SK-N-SH treated with all-trans-retinoic acid at 6 μM for 48 hours (cell line): ENCODE measurements at regions not wholly inside any gene's neighbourhood (a gene's known extent, or its start where the extent isn't known, plus 50 kb on each side); places are given as distances from the start of the nearest gene placed in this dataset.

Experiments used
- ATAC-seq: fragments of 200-7000 bp; cut with Tn5 transposase; 3 replicates; pipeline ENCODE4 v1.9.1; 2020; ENCODE audit warnings: mild to moderate bottlenecking, moderate library complexity
- ARNTL ChIP-seq: fragments of 450-650 bp; formaldehyde crosslinking; IDR thresholded peaks from 2 replicates; pipeline ENCODE4 v1.5.0; 2020; ENCODE audit warnings: low read depth, mild to moderate bottlenecking, moderate library complexity, borderline replicate concordance
- BACH2 ChIP-seq: fragments of 250-450 bp; sonication (Bioruptor Pico); IDR thresholded peaks from 2 replicates; pipeline ENCODE4 v1.9.0; 2021; ENCODE audit warnings: mild to moderate bottlenecking, borderline replicate concordance
- CSDC2 ChIP-seq: fragments of 250-450 bp; sonication (Bioruptor Pico); IDR thresholded peaks from 2 replicates; pipeline ENCODE4 v1.5.0; 2020; ENCODE audit warnings: mild to moderate bottlenecking, moderate library complexity
- ESRRG ChIP-seq: fragments of 250-450 bp; sonication (Bioruptor Pico); IDR thresholded peaks from 2 replicates; pipeline ENCODE4 v1.6.1; 2021; ENCODE audit warnings: mild to moderate bottlenecking
- GLIS3 ChIP-seq: fragments of 250-450 bp; sonication (Bioruptor Pico); IDR thresholded peaks from 2 replicates; pipeline ENCODE4 v1.5.0; 2020; ENCODE audit warnings: mild to moderate bottlenecking, moderate library complexity
- ISL1 ChIP-seq: fragments of 250-450 bp; sonication (Bioruptor Pico); IDR thresholded peaks from 2 replicates; pipeline ENCODE4 v2.1.2; 2022; ENCODE audit warnings: mild to moderate bottlenecking, moderate library complexity
- OSR1 ChIP-seq: fragments of 250-450 bp; sonication (Bioruptor Pico); IDR thresholded peaks from 2 replicates; pipeline ENCODE4 v1.8.0; 2022; ENCODE audit warnings: moderate library complexity, mild to moderate bottlenecking, inconsistent platforms
- PPARA ChIP-seq: fragments of 250-450 bp; sonication (Bioruptor Pico); IDR thresholded peaks from 2 replicates; pipeline ENCODE4 v1.5.0; 2020; ENCODE audit warnings: mild to moderate bottlenecking, borderline replicate concordance
- SNAI2 ChIP-seq: fragments of 250-450 bp; sonication (Bioruptor Pico); IDR thresholded peaks from 2 replicates; pipeline ENCODE4 v1.5.0; 2020; ENCODE audit warnings: mild to moderate bottlenecking, moderate library complexity
- TCF4 ChIP-seq: fragments of 250-450 bp; sonication (Bioruptor Pico); IDR thresholded peaks from 2 replicates; pipeline ENCODE4 v1.8.0; 2021; ENCODE audit warnings: mild to moderate bottlenecking, moderate library complexity, borderline replicate concordance
- TOX ChIP-seq: fragments of 250-450 bp; sonication (Bioruptor Pico); IDR thresholded peaks from 2 replicates; pipeline ENCODE4 v1.8.0; 2021; ENCODE audit warnings: mild to moderate bottlenecking, moderate library complexity, borderline replicate concordance
- ZFP3 ChIP-seq: fragments of 250-450 bp; sonication (Bioruptor Pico); IDR thresholded peaks from 2 replicates; pipeline ENCODE4 v1.5.0; 2020; ENCODE audit warnings: mild to moderate bottlenecking, moderate library complexity
- ZFP30 ChIP-seq: fragments of 450-650 bp; formaldehyde crosslinking; IDR thresholded peaks from 2 replicates; pipeline ENCODE4 v1.5.0; 2022; ENCODE audit warnings: mild to moderate bottlenecking, moderate library complexity
- ZNF8 ChIP-seq: fragments of 450-650 bp; formaldehyde crosslinking; IDR thresholded peaks from 2 replicates; pipeline ENCODE4 v1.5.0; 2020; ENCODE audit warnings: mild to moderate bottlenecking, moderate library complexity
- TF ChIP-seq, protein P1 (sequence below): fragments of 250-450 bp; sonication (Bioruptor Pico); IDR thresholded peaks from 2 replicates; pipeline ENCODE4 v1.5.1; 2021; ENCODE audit warnings: mild to moderate bottlenecking, moderate library complexity
- TF ChIP-seq, protein P2 (sequence below): fragments of 250-450 bp; sonication (Bioruptor Pico); IDR thresholded peaks from 2 replicates; pipeline ENCODE4 v1.5.0; 2020; ENCODE audit warnings: mild to moderate bottlenecking, moderate library complexity
- TF ChIP-seq, protein P3 (sequence below): fragments of 250-450 bp; sonication (Bioruptor Pico); IDR thresholded peaks from 2 replicates; pipeline ENCODE4 v1.8.0; 2020; ENCODE audit warnings: mild to moderate bottlenecking, moderate library complexity, borderline replicate concordance
- TF ChIP-seq, protein P4 (sequence below): fragments of 250-450 bp; sonication (Bioruptor Pico); IDR thresholded peaks from 2 replicates; pipeline ENCODE4 v1.5.1; 2020; ENCODE audit warnings: low read depth, mild to moderate bottlenecking, moderate library complexity
- TF ChIP-seq, protein P5 (sequence below): fragments of 250-450 bp; sonication (Bioruptor Pico); IDR thresholded peaks from 2 replicates; pipeline ENCODE4 v1.8.0; 2021; ENCODE audit warnings: low read depth, mild to moderate bottlenecking, moderate library complexity, borderline replicate concordance

DNA sequence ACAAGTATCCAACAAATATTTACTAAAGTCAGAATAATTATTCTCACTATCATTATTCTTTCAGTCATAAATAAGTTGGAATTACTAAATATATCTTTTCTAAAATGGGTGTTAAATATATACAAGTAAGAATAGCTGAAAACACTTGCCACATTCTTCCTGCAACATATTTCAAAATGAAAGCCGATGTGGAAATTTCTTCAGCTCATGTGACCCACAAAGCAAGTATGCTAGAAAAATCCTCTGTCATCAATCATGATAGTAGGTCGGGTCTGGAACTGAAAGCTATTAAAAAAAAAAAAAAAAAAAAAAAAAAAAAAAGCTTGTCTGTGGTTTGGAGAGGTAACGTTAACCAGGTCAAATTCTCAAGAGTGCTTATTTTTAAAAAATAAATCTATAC is 344.7 kb downstream of the NEBL start (continued):
- TF ChIP-seq PPARA: no peak
- no peak for TF ChIP-seq ZFP30
- TF ChIP-seq ESRRG: no peak
- TF ChIP-seq, protein P1, sequence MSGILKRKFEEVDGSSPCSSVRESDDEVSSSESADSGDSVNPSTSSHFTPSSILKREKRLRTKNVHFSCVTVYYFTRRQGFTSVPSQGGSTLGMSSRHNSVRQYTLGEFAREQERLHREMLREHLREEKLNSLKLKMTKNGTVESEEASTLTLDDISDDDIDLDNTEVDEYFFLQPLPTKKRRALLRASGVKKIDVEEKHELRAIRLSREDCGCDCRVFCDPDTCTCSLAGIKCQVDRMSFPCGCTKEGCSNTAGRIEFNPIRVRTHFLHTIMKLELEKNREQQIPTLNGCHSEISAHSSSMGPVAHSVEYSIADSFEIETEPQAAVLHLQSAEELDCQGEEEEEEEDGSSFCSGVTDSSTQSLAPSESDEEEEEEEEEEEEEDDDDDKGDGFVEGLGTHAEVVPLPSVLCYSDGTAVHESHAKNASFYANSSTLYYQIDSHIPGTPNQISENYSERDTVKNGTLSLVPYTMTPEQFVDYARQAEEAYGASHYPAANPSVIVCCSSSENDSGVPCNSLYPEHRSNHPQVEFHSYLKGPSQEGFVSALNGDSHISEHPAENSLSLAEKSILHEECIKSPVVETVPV (CRISPR knock-in tag): no peak

DNA sequence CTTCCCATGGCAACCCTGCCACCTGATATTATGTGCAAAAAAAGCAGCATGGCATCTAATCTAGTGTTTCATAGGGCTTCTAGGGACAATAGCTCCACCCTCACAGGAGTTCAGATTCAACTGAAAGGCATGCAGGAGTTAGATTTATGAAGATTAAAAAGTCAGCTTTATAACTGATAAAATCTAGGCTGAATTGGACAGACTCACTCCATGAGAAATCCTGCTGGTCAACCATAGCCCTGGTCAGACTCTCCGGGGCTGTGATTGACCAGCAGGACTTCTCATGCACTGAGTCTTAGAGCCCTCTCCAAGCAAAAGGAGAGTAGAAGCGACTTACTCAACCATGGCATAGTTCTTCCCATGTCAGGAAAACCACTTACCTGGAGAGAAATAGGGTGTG is 345.4 kb downstream of the NEBL start:
- TF ChIP-seq, protein P2, sequence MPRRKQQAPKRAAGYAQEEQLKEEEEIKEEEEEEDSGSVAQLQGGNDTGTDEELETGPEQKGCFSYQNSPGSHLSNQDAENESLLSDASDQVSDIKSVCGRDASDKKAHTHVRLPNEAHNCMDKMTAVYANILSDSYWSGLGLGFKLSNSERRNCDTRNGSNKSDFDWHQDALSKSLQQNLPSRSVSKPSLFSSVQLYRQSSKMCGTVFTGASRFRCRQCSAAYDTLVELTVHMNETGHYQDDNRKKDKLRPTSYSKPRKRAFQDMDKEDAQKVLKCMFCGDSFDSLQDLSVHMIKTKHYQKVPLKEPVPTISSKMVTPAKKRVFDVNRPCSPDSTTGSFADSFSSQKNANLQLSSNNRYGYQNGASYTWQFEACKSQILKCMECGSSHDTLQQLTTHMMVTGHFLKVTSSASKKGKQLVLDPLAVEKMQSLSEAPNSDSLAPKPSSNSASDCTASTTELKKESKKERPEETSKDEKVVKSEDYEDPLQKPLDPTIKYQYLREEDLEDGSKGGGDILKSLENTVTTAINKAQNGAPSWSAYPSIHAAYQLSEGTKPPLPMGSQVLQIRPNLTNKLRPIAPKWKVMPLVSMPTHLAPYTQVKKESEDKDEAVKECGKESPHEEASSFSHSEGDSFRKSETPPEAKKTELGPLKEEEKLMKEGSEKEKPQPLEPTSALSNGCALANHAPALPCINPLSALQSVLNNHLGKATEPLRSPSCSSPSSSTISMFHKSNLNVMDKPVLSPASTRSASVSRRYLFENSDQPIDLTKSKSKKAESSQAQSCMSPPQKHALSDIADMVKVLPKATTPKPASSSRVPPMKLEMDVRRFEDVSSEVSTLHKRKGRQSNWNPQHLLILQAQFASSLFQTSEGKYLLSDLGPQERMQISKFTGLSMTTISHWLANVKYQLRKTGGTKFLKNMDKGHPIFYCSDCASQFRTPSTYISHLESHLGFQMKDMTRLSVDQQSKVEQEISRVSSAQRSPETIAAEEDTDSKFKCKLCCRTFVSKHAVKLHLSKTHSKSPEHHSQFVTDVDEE (CRISPR knock-in tag): no peak
- TF ChIP-seq ARNTL (CRISPR knock-in tag) (no peak), ESRRG (no peak), TCF4 (CRISPR knock-in tag) (no peak), SNAI2 (no peak), ZNF8 (CRISPR knock-in tag) (no peak), GLIS3 (CRISPR knock-in tag) (no peak), TOX (CRISPR knock-in tag) (no peak), BACH2 (CRISPR knock-in tag) (no peak), CSDC2 (no peak), ISL1 (CRISPR knock-in tag) (no peak), OSR1 (CRISPR knock-in tag) (no peak), ZFP3 (CRISPR knock-in tag) (no peak)
- TF ChIP-seq, protein P1 (CRISPR knock-in tag): no peak
- TF ChIP-seq, protein P3, sequence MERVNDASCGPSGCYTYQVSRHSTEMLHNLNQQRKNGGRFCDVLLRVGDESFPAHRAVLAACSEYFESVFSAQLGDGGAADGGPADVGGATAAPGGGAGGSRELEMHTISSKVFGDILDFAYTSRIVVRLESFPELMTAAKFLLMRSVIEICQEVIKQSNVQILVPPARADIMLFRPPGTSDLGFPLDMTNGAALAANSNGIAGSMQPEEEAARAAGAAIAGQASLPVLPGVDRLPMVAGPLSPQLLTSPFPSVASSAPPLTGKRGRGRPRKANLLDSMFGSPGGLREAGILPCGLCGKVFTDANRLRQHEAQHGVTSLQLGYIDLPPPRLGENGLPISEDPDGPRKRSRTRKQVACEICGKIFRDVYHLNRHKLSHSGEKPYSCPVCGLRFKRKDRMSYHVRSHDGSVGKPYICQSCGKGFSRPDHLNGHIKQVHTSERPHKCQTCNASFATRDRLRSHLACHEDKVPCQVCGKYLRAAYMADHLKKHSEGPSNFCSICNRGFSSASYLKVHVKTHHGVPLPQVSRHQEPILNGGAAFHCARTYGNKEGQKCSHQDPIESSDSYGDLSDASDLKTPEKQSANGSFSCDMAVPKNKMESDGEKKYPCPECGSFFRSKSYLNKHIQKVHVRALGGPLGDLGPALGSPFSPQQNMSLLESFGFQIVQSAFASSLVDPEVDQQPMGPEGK (CRISPR knock-in tag): no peak
- TF ChIP-seq, protein P4, sequence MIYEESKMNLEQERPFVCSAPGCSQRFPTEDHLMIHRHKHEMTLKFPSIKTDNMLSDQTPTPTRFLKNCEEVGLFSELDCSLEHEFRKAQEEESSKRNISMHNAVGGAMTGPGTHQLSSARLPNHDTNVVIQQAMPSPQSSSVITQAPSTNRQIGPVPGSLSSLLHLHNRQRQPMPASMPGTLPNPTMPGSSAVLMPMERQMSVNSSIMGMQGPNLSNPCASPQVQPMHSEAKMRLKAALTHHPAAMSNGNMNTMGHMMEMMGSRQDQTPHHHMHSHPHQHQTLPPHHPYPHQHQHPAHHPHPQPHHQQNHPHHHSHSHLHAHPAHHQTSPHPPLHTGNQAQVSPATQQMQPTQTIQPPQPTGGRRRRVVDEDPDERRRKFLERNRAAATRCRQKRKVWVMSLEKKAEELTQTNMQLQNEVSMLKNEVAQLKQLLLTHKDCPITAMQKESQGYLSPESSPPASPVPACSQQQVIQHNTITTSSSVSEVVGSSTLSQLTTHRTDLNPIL: no peak
- TF ChIP-seq, protein P5, sequence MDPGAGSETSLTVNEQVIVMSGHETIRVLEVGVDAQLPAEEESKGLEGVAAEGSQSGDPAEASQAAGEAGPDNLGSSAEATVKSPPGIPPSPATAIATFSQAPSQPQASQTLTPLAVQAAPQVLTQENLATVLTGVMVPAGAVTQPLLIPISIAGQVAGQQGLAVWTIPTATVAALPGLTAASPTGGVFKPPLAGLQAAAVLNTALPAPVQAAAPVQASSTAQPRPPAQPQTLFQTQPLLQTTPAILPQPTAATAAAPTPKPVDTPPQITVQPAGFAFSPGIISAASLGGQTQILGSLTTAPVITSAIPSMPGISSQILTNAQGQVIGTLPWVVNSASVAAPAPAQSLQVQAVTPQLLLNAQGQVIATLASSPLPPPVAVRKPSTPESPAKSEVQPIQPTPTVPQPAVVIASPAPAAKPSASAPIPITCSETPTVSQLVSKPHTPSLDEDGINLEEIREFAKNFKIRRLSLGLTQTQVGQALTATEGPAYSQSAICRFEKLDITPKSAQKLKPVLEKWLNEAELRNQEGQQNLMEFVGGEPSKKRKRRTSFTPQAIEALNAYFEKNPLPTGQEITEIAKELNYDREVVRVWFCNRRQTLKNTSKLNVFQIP (CRISPR knock-in tag): no peak
- no peak for ATAC-seq
